Lower leg skin (tissue), 4 donors: ENCODE measurements at regions not wholly inside any gene's neighbourhood (a gene's known extent, or its start where the extent isn't known, plus 50 kb on each side); places are given as distances from the start of the nearest gene placed in this dataset.

ENCODE experiments used
- DNase-seq, 2 donors: peaks; one replicate each; pipeline ENCODE4 v3.0.0-alpha.2; 2019; ENCODE audit warnings: low spot score in 2 of 2
- H3K4me3 ChIP-seq: fragments of 200-600 bp; sonication (generic); 2 replicates; pipeline ENCODE4 v1.5.1; 2017; ENCODE audit warnings: mild to moderate bottlenecking, low read depth; ENCODE audit not compliant: poor library complexity, severe bottlenecking
- POLR2A ChIP-seq, 2 donors: fragments of 450-650 bp; IDR thresholded peaks; one replicate each; pipeline ENCODE4 v1.6.1; 2016 to 2017; ENCODE audit warnings: antibody characterized with exemption in 2 of 2, mild to moderate bottlenecking in 1 of 2, moderate library complexity in 1 of 2
- whole genome bisulfite sequencing, 2 donors: methylation state at CpG; one replicate each; pipeline ENCODE4 v1.1.5; 2018; 5-methylcytosine and 5-hydroxymethylcytosine counted together
- intact Hi-C: fragments of 100-400 bp; cut with DNase I; formaldehyde crosslinking; loops from one replicate; pipeline ENCODE4 v1.15.0; 2023; ENCODE audit warnings: low total_unique reads
- TF ChIP-seq, protein P1 (sequence below), 3 donors: fragments of 450-650 bp; IDR thresholded peaks; one replicate each; pipeline ENCODE4 v1.5.1; 2016; ENCODE audit warnings: antibody characterized with exemption in 3 of 3, mild to moderate bottlenecking in 3 of 3, moderate library complexity in 2 of 3

DNA sequence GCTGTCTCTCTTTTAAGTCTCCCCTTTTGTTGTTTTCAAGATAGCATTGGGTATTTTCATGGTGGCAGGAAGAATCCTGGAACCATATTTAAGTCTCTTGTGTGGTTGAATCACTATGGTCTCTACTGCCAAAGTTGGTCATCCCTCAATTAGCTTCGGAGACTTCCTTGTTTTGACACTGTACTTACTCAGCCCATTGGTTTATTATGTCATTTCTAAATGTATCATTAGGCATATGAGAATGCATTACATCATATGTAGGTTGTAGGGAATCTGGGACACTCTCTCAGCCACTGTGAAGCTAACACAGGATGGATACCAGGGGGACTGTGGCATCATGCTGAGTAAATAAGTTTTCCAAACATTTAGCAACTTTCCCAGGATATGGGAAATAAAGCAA is 211.8 kb downstream of the DTHD1 start:
- TF ChIP-seq POLR2A (IDR thresholded peaks at IDR 0.05) = no peak
- TF ChIP-seq, protein P1, sequence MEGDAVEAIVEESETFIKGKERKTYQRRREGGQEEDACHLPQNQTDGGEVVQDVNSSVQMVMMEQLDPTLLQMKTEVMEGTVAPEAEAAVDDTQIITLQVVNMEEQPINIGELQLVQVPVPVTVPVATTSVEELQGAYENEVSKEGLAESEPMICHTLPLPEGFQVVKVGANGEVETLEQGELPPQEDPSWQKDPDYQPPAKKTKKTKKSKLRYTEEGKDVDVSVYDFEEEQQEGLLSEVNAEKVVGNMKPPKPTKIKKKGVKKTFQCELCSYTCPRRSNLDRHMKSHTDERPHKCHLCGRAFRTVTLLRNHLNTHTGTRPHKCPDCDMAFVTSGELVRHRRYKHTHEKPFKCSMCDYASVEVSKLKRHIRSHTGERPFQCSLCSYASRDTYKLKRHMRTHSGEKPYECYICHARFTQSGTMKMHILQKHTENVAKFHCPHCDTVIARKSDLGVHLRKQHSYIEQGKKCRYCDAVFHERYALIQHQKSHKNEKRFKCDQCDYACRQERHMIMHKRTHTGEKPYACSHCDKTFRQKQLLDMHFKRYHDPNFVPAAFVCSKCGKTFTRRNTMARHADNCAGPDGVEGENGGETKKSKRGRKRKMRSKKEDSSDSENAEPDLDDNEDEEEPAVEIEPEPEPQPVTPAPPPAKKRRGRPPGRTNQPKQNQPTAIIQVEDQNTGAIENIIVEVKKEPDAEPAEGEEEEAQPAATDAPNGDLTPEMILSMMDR (IDR thresholded peaks at IDR 0.05) = no peak
- WGBS, 2 donors = 75 to 78% methylated on average over 1 of the region's 1 CpG
- intact Hi-C loops = no loop called here
- no peak for DNase-seq
- H3K4me3 ChIP-seq = no peak overlapping the region

DNA sequence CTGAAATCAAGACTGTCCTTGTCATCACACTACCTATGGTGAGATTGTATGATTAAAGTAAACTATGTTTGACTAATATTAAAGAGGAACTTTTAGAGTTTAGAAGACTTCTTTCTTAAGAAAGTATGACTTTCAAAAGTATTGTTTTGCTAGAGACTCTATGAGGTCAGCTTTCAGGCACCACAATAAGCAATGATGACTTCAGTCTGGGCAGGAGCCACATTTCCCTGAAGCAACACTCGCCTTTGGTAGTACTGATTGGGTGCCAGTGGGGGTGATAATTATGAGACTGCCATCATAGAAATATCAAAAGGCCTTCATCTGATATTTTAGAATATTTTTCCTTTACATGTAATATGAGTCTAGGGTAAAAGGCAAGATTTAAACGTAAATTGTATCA is 212.6 kb downstream of the DTHD1 start:
- TF ChIP-seq, protein P1 (IDR thresholded peaks at IDR 0.05) = no peak
- TF ChIP-seq POLR2A (IDR thresholded peaks at IDR 0.05) = no peak
- intact Hi-C loops = no loop called here
- WGBS, 2 donors = 67 to 70% methylated on average over 2 of the region's 2 CpGs
- no peak for DNase-seq
- H3K4me3 ChIP-seq = no peak overlapping the region

DNA sequence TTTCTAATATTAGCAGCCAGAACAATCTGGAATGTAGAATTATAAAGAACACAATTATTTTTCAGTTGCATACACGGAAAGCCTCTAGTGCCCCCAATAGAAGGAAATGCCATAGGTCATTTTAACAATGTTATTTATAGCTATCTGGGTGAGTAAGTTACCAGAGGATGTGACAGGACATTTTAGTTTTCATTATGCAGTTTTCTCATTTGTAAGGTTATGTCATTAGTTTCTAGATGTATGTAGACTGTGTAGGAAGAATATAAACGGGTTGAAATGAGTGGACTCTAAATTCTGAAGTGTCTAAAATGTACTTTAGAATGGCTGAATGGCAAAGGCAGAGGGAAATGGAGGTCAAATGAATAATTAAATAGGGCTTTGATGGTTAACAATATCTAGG is 213.3 kb downstream of the DTHD1 start:
- 54 to 58% methylated on average over 2 of the region's 2 CpGs for WGBS, 2 donors

DNA sequence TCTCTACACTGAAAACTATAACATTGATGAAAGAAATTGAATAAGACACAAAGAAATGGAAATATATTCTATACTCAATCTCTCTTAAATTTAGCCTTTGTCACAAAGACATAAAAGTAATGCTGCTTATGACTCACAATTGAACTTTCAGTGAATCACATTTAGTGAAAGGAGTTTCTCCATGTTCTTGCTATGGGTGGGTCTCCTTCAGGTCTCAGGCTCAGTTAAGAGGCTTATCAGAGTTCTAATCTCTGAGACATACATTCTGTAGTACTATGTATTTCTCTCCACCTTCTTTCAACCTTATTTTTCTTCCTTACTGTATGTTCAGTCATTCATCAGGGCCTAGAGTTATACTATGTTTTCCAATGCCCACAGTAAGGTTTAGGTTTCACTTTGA is 220.9 kb downstream of the DTHD1 start:
- H3K4me3 ChIP-seq = no peak overlapping the region
- intact Hi-C loops = no loop called here
- DNase-seq = no peak
- TF ChIP-seq, protein P1 (IDR thresholded peaks at IDR 0.05) = no peak
- no peak for TF ChIP-seq POLR2A (IDR thresholded peaks at IDR 0.05)

More for the DNA sequence above, 213.3 kb downstream of the DTHD1 start:
- H3K4me3 ChIP-seq = no peak overlapping the region
- intact Hi-C loops = no loop called here
- no peak for TF ChIP-seq POLR2A (IDR thresholded peaks at IDR 0.05)
- TF ChIP-seq, protein P1 (IDR thresholded peaks at IDR 0.05) = no peak
- no peak for DNase-seq

DNA sequence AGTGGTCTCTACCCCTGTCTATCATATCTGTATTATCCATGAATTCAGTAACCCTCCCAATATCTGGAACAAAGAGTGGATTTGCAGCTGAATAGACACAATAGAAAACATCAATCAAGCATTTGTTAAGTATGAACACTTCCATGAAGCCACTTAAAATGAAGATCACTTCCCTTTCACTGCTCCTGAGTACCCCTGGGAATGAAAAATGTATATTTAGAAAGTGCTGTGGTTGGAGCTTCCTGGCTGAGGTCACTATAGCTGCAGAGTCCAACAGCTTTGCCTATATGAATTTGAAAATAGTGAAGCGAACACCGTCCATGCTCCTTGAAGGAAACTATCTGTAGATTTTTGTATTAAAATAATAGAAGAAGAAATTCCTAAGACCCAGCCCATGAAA is 227.0 kb downstream of the DTHD1 start:
- 63 to 80% methylated on average over 2 of the region's 2 CpGs for WGBS, 2 donors
- DNase-seq = no peak
- TF ChIP-seq POLR2A (IDR thresholded peaks at IDR 0.05) = no peak
- TF ChIP-seq, protein P1 (IDR thresholded peaks at IDR 0.05) = no peak
- intact Hi-C loops = no loop called here
- no peak overlapping the region for H3K4me3 ChIP-seq

DNA sequence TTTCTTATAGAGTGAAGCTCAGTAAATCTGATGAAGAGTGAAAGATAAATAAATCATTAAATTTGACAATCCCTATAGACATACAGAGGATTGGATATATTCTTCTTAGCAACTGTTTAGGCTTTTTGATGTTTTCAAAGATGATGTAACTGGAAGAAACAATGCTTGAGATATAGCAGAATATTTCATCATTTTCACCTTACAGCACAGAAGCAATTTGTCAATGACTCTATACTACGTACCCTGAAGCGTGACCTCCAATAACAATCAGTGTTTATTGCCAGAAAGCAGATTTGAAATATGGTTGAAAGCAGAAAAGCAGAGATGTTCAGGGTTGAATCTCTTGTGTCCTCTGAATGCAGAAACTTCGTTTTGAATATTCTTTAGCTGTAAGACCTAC is 228.4 kb downstream of the DTHD1 start:
- DNase-seq = no peak
- intact Hi-C loops = no loop called here
- 64 to 67% methylated on average over 3 of the region's 3 CpGs for WGBS, 2 donors
- TF ChIP-seq, protein P1 (IDR thresholded peaks at IDR 0.05) = no peak
- no peak for TF ChIP-seq POLR2A (IDR thresholded peaks at IDR 0.05)
- H3K4me3 ChIP-seq = no peak overlapping the region
